Right atrium auricular region (tissue), 2 donors: ENCODE measurements at regions not wholly inside any gene's neighbourhood (a gene's known extent, or its start where the extent isn't known, plus 50 kb on each side); places are given as distances from the start of the nearest gene placed in this dataset.

ENCODE experiments used
- DNase-seq: peaks from one replicate; pipeline ENCODE4 v3.0.0-alpha.2; 2019; ENCODE audit warnings: low spot score
- H3K27ac ChIP-seq, 2 donors: fragments of 200-600 bp; sonication (generic); 1 replicate in 1 of 2; 2 replicates in 1 of 2; pipeline ENCODE4 v1.5.1; 2016 to 2019
- H3K27me3 ChIP-seq, 2 donors: fragments of 200-600 bp; sonication (generic); one replicate each; pipeline versions ENCODE4 v1.5.1 to v1.6.0; 2017 to 2019
- H3K36me3 ChIP-seq: fragments of 200-600 bp; sonication (generic); one replicate; pipeline ENCODE4 v1.5.1; 2016
- H3K4me1 ChIP-seq, 2 donors: fragments of 200-600 bp; sonication (generic); one replicate each; pipeline versions ENCODE4 v1.5.1 to v1.6.0; 2017 to 2019
- H3K4me3 ChIP-seq, 2 donors: fragments of 200-600 bp; sonication (generic); 1 replicate in 1 of 2; 2 replicates in 1 of 2; pipeline ENCODE4 v1.5.1; 2017 to 2019; ENCODE audit warnings: mild to moderate bottlenecking in 1 of 2, moderate library complexity in 1 of 2
- H3K9me3 ChIP-seq, 2 donors: fragments of 200-600 bp; sonication (generic); one replicate each; pipeline ENCODE4 v1.5.1; 2019
- TF ChIP-seq, protein P1 (sequence below), 2 donors: fragments of 200-600 bp; sonication (generic); IDR thresholded peaks; one replicate each; pipeline ENCODE4 v1.5.1; 2019; ENCODE audit warnings: antibody characterized with exemption in 2 of 2

DNA sequence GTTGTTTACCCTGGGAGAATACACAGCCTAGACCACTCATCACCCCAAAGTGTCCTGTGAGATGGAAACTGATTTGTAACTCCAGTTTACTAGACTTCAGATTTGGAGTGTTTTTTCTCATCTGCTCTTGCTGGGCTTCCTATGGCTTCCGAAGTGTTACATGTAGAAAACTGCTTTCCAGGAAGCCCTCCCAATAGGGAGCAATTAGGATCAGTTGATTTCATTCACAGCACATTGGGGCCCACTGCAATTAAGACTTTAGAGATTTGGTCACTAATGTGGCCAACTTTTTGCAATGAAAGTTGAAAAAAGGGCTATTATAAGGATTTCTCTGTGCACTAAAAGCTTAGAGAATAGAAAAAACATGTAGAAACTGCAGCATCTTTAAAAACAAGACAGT, 656.6 kb upstream of the CHAC2 start:
- TF ChIP-seq, protein P1, sequence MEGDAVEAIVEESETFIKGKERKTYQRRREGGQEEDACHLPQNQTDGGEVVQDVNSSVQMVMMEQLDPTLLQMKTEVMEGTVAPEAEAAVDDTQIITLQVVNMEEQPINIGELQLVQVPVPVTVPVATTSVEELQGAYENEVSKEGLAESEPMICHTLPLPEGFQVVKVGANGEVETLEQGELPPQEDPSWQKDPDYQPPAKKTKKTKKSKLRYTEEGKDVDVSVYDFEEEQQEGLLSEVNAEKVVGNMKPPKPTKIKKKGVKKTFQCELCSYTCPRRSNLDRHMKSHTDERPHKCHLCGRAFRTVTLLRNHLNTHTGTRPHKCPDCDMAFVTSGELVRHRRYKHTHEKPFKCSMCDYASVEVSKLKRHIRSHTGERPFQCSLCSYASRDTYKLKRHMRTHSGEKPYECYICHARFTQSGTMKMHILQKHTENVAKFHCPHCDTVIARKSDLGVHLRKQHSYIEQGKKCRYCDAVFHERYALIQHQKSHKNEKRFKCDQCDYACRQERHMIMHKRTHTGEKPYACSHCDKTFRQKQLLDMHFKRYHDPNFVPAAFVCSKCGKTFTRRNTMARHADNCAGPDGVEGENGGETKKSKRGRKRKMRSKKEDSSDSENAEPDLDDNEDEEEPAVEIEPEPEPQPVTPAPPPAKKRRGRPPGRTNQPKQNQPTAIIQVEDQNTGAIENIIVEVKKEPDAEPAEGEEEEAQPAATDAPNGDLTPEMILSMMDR (IDR thresholded peaks at IDR 0.05) = no peak
- DNase-seq = no peak
- no peaks in the 10 kb centered on the region for H3K4me1 ChIP-seq

DNA sequence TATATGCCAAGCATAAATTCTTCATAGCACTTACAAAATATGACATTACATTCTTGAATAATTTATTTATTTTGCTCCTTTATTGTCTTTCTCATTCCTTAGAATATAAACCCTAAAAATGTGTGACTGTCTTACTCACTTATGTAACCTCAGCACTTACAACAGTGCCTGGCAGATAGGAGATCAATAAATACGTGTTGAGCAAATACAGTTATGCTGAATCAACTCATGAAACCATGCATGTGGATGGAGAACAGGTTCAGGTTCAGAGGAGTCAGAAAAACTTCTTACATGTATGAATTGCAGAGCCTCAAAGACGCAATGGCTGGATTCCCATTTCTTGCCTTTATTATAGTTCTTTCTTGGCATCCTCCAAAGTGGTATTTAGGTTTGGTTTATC, 659.4 kb upstream of the CHAC2 start:
- TF ChIP-seq, protein P1 (IDR thresholded peaks at IDR 0.05) = no peak
- DNase-seq = no peak
- H3K4me3 ChIP-seq = no peak overlapping the region

More for the DNA sequence above, 656.6 kb upstream of the CHAC2 start:
- no peak overlapping the region for H3K27ac ChIP-seq
- H3K9me3 ChIP-seq = no peaks in the 10 kb centered on the region
- H3K4me3 ChIP-seq = no peak overlapping the region
- no peaks in the 10 kb centered on the region for H3K27me3 ChIP-seq
- no peaks in the 10 kb centered on the region for H3K36me3 ChIP-seq

DNA sequence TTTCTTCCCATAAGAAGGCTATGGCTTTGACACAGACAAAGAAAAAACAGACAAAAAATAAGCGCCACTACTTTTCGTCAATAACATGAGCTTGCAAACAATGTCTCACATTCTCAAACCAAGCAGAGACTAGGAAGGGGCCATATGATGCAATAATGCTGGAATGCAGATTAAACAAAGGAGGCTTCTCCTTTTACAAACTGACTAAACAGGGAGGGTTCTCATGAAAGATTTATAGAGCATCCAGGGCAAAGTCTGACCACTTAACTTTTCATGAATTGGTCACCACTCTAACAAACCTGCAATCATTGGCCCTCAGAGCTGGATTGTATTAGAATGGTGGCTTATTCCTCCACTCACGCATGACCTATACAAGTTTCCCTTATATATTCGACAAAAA, 663.3 kb upstream of the CHAC2 start:
- H3K36me3 ChIP-seq = no peaks in the 10 kb centered on the region
- no peak for DNase-seq
- H3K4me3 ChIP-seq = no peak overlapping the region
- H3K4me1 ChIP-seq = no peaks in the 10 kb centered on the region
- no peaks in the 10 kb centered on the region for H3K27me3 ChIP-seq
- TF ChIP-seq, protein P1 (IDR thresholded peaks at IDR 0.05) = no peak
- H3K27ac ChIP-seq = no peak overlapping the region
- no peaks in the 10 kb centered on the region for H3K9me3 ChIP-seq

More for the DNA sequence above, 659.4 kb upstream of the CHAC2 start:
- Histone ChIP-seq H3K9me3 (no peaks in the 10 kb centered on the region), H3K27me3 (no peaks in the 10 kb centered on the region), H3K36me3 (no peaks in the 10 kb centered on the region), H3K27ac (no peak overlapping the region), H3K4me1 (no peaks in the 10 kb centered on the region)

DNA sequence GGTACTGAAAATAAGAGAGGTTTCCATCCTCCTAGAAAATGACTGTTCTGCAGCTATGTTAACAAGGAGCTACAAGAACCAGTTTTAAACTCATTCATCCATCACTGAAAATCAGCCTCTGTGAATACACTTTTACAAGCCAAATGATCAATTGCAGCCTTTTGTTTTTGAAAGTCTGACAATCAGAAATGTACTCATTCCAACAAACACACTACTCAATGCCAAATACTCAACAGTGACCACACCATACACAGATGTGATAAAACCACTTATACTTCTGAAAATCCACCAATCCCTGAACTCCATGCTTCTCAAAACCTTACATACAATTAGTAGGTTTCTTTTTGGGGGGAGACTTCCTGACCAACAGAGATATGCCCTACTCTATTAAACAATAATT, 663.9 kb upstream of the CHAC2 start:
- TF ChIP-seq, protein P1 (IDR thresholded peaks at IDR 0.05) = no peak
- no peak for DNase-seq
- Histone ChIP-seq H3K36me3 (no peaks in the 10 kb centered on the region), H3K9me3 (no peaks in the 10 kb centered on the region), H3K27ac (no peak overlapping the region), H3K4me1 (no peaks in the 10 kb centered on the region), H3K27me3 (no peaks in the 10 kb centered on the region), H3K4me3 (no peak overlapping the region)

DNA sequence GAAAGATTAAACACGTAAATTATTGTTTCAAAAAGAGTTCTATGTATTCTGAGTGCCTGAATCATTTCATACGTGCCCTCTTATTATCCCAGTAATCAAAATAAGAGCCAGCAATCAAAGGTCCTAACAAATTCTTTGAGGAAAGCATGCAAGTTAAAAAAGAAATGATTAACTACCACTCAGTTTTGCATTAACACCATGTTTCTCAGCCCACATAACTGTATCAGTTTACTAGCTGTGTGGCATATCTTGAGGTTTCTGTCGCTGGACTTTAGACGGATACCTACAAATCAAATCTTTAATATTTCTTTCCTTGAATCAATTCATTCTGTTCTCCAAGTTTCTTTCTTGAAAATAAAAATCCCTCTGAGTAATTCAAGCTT, 668.9 kb upstream of the CHAC2 start:
- no peak for DNase-seq
- H3K9me3 ChIP-seq = no peaks in the 10 kb centered on the region
- H3K4me3 ChIP-seq = no peak overlapping the region
- H3K27me3 ChIP-seq = no peaks in the 10 kb centered on the region
- TF ChIP-seq, protein P1 (IDR thresholded peaks at IDR 0.05) = no peak
- H3K4me1 ChIP-seq = no peaks in the 10 kb centered on the region
- no peaks in the 10 kb centered on the region for H3K36me3 ChIP-seq
- H3K27ac ChIP-seq = no peak overlapping the region

DNA sequence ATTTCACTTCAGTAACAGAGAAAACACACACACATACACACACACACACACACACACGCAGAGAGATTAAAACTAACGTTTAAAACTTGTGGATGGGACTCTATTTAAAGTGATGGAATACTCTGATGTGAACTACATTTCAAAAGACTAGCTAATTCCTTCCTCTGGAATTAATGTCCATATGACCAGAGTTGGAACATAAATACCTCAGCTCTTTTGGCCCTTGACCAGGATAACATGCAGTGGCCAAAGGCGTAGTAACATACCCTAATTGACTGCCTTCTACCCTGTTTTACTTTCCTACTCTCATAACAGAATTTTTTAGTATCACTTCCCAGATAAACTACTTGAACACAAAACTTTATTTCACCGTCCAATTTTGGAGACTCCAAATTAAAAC, 671.3 kb upstream of the CHAC2 start:
- no peak for DNase-seq
- Histone ChIP-seq H3K27me3 (no peaks in the 10 kb centered on the region), H3K4me3 (no peak overlapping the region), H3K9me3 (no peaks in the 10 kb centered on the region), H3K27ac (no peak overlapping the region), H3K36me3 (no peaks in the 10 kb centered on the region), H3K4me1 (no peaks in the 10 kb centered on the region)
- TF ChIP-seq, protein P1 (IDR thresholded peaks at IDR 0.05) = no peak
